ENCODE measurements at regions not wholly inside any gene's neighbourhood (a gene's known extent, or its start where the extent isn't known, plus 50 kb on each side); places are given as distances from the start of the nearest gene placed in this dataset.

GRCh38 chr5:3217771-3218495 lies 377.7 kb upstream of the IRX1 start:
- no peak for DNase-seq

- no peak for DNase-seq
Observed at GRCh38 chr5:3217114-3217513, 378.5 kb upstream of the IRX1 start.

GRCh38 chr5:3216386-3216785 lies 379.2 kb upstream of the IRX1 start:
- no peak for DNase-seq

- no peak for DNase-seq
Observed at GRCh38 chr5:3214838-3215374, 380.7 kb upstream of the IRX1 start.

GRCh38 chr5:3214396-3214795 lies 381.2 kb upstream of the IRX1 start:
- no peak for DNase-seq

GRCh38 chr5:3212869-3213268 lies 382.8 kb upstream of the IRX1 start:
- no peak for DNase-seq

GRCh38 chr5:3210531-3210930 lies 385.1 kb upstream of the IRX1 start:
- DNase-seq: no peak

GRCh38 chr5:3209918-3210317 lies 385.7 kb upstream of the IRX1 start:
- no peak for DNase-seq

GRCh38 chr5:3202570-3202969 lies 393.1 kb upstream of the IRX1 start:
- DNase-seq: no peak

GRCh38 chr5:3201941-3202340 lies 393.7 kb upstream of the IRX1 start:
- no peak for DNase-seq

GRCh38 chr5:3201121-3201520 lies 394.5 kb upstream of the IRX1 start:
- no peak for DNase-seq

GRCh38 chr5:3199962-3200755 lies 395.5 kb upstream of the IRX1 start:
- no peak for DNase-seq

GRCh38 chr5:3198074-3198449 lies 397.6 kb upstream of the IRX1 start:
- DNase-seq: no peak

GRCh38 chr5:3197304-3198073 lies 398.1 kb upstream of the IRX1 start:
- DNase-seq: no peak

GRCh38 chr5:3195994-3196393 lies 399.6 kb upstream of the IRX1 start:
- DNase-seq: no peak

- no peak for DNase-seq
Observed at GRCh38 chr5:3194684-3195083, 400.9 kb upstream of the IRX1 start.

- DNase-seq: no peak
Observed at GRCh38 chr5:3194271-3194670, 401.4 kb upstream of the IRX1 start.

- DNase-seq: no peak
Observed at GRCh38 chr5:3191585-3191984, 404.0 kb upstream of the IRX1 start.

GRCh38 chr5:3190930-3191329 lies 404.7 kb upstream of the IRX1 start:
- no peak for DNase-seq

GRCh38 chr5:3190433-3190832 lies 405.2 kb upstream of the IRX1 start:
- no peak for DNase-seq

GRCh38 chr5:3187771-3188425 lies 407.7 kb upstream of the IRX1 start:
- DNase-seq: no peak

GRCh38 chr5:3186736-3187405 lies 408.8 kb upstream of the IRX1 start:
- DNase-seq: no peak

All from activated CD4-positive, alpha-beta T cell treated with anti-CD3 and anti-CD28 coated beads for 4 hours (primary cell).